ENCODE measurements at regions not wholly inside any gene's neighbourhood (a gene's known extent, or its start where the extent isn't known, plus 50 kb on each side); places are given as distances from the start of the nearest gene placed in this dataset.

- Histone ChIP-seq H3K4me3 (no peak overlapping the region), H3K4me1 (replicated peaks) (no peaks in the 10 kb centered on the region), H3K36me3 (no peaks in the 10 kb centered on the region), H3K27ac (no peak overlapping the region), H3K9me3 (no peaks in the 10 kb centered on the region), H3K27me3 (replicated peaks; ENCODE audit: insufficient read depth) (no peaks in the 10 kb centered on the region)
- WGBS = 87% methylated on average over 3 of the region's 3 CpGs
- intact Hi-C loops (cut with DNase I) = no loop called here
- no peak for TF ChIP-seq POLR2A (IDR thresholded peaks at IDR 0.05)
- TF ChIP-seq POLR2AphosphoS5 (IDR thresholded peaks at IDR 0.05) = no peak
- no peak for TF ChIP-seq CTCF (IDR thresholded peaks at IDR 0.05)
- no peak for DNase-seq (ENCODE audit: low spot score)
Observed at GRCh38 chr1:65486613-65487012, 66.1 kb downstream of the LEPR start.

GRCh38 chr1:65489481-65489880 lies 69.0 kb downstream of the LEPR start:
- no peaks in the 10 kb centered on the region for H3K36me3 ChIP-seq
- H3K27ac ChIP-seq = no peak overlapping the region
- no peak overlapping the region for H3K4me3 ChIP-seq
- no peaks in the 10 kb centered on the region for H3K9me3 ChIP-seq
- intact Hi-C loops (cut with DNase I) = no loop called here
- H3K4me1 ChIP-seq (replicated peaks) = no peaks in the 10 kb centered on the region
- no peak for DNase-seq (ENCODE audit: low spot score)
- H3K27me3 ChIP-seq (replicated peaks; ENCODE audit: insufficient read depth) = no peaks in the 10 kb centered on the region
- TF ChIP-seq POLR2A (IDR thresholded peaks at IDR 0.05) (no peak), POLR2AphosphoS5 (IDR thresholded peaks at IDR 0.05) (no peak), CTCF (IDR thresholded peaks at IDR 0.05) (no peak)

GRCh38 chr1:65490231-65491009 lies 70.0 kb downstream of the LEPR start:
- intact Hi-C loops (cut with DNase I) = no loop called here
- TF ChIP-seq POLR2A (IDR thresholded peaks at IDR 0.05) (no peak), POLR2AphosphoS5 (IDR thresholded peaks at IDR 0.05) (no peak), CTCF (IDR thresholded peaks at IDR 0.05) (no peak)
- WGBS = 79% methylated on average over 6 of the region's 6 CpGs
- no peak for DNase-seq (ENCODE audit: low spot score)
- no peaks in the 10 kb centered on the region for H3K36me3 ChIP-seq
- no peak overlapping the region for H3K27ac ChIP-seq
- H3K4me3 ChIP-seq = no peak overlapping the region
- no peaks in the 10 kb centered on the region for H3K9me3 ChIP-seq
- no peaks in the 10 kb centered on the region for H3K27me3 ChIP-seq (replicated peaks; ENCODE audit: insufficient read depth)
- H3K4me1 ChIP-seq (replicated peaks) = no peaks in the 10 kb centered on the region

- no peak for TF ChIP-seq POLR2AphosphoS5 (IDR thresholded peaks at IDR 0.05)
- TF ChIP-seq POLR2A (IDR thresholded peaks at IDR 0.05) = no peak
- H3K36me3 ChIP-seq = no peaks in the 10 kb centered on the region
- DNase-seq (ENCODE audit: low spot score) = no peak
- 65% methylated on average over 3 of the region's 3 CpGs for WGBS
- intact Hi-C loops (cut with DNase I) = no loop called here
- no peak overlapping the region for H3K4me3 ChIP-seq
- H3K27me3 ChIP-seq (replicated peaks; ENCODE audit: insufficient read depth) = no peaks in the 10 kb centered on the region
- H3K9me3 ChIP-seq = no peaks in the 10 kb centered on the region
- H3K27ac ChIP-seq = no peak overlapping the region
- H3K4me1 ChIP-seq (replicated peaks) = no peaks in the 10 kb centered on the region
Observed at GRCh38 chr1:65491472-65491871, 71.0 kb downstream of the LEPR start.

GRCh38 chr1:65493802-65494201 lies 73.3 kb downstream of the LEPR start:
- H3K9me3 ChIP-seq = no peaks in the 10 kb centered on the region
- peak; percentile 25 for DNase-seq (ENCODE audit: low spot score)
- 12% methylated on average over 2 of the region's 2 CpGs for WGBS
- H3K4me3 ChIP-seq = no peak overlapping the region
- no peaks in the 10 kb centered on the region for H3K4me1 ChIP-seq (replicated peaks)
- no peaks in the 10 kb centered on the region for H3K27me3 ChIP-seq (replicated peaks; ENCODE audit: insufficient read depth)
- no peaks in the 10 kb centered on the region for H3K36me3 ChIP-seq
- H3K27ac ChIP-seq = peak overlapping the region in 1 of 2 donors; percentile 52
- peak; percentile 89 for TF ChIP-seq POLR2AphosphoS5 (IDR thresholded peaks at IDR 0.05)
- TF ChIP-seq POLR2A (IDR thresholded peaks at IDR 0.05) = no peak
- intact Hi-C loops (cut with DNase I) = no loop called here

GRCh38 chr1:65494671-65495070 lies 74.2 kb downstream of the LEPR start:
- no peak overlapping the region for H3K4me3 ChIP-seq
- no peaks in the 10 kb centered on the region for H3K9me3 ChIP-seq
- H3K27ac ChIP-seq = peak overlapping the region in 1 of 2 donors; percentile 52
- no peaks in the 10 kb centered on the region for H3K4me1 ChIP-seq (replicated peaks)
- DNase-seq (ENCODE audit: low spot score) = no peak
- TF ChIP-seq POLR2A (IDR thresholded peaks at IDR 0.05) (no peak), POLR2AphosphoS5 (IDR thresholded peaks at IDR 0.05) (no peak), CTCF (IDR thresholded peaks at IDR 0.05) (no peak)
- intact Hi-C loops (cut with DNase I) = no loop called here
- H3K36me3 ChIP-seq = no peaks in the 10 kb centered on the region
- WGBS = 97% methylated on average over 1 of the region's 1 CpG
- no peaks in the 10 kb centered on the region for H3K27me3 ChIP-seq (replicated peaks; ENCODE audit: insufficient read depth)

All from prostate gland (tissue), 2 donors.